Naive thymus-derived CD8-positive, alpha-beta T cell (primary cell): ENCODE measurements at regions not wholly inside any gene's neighbourhood (a gene's known extent, or its start where the extent isn't known, plus 50 kb on each side); places are given as distances from the start of the nearest gene placed in this dataset.
"Not testable (repeated sequence)": the region's sequence is repeated elsewhere in the genome, so short reads cannot be mapped to it uniquely, and the experiment has no call there.

Experiments
- ATAC-seq, 2 donors: fragments of 150-1000 bp; cut with Tn5 transposase in 1 of 2; sonication (Bioruptor Pico), chemical (Tn5 transposase) in 1 of 2; 1 replicate in 1 of 2; 2 replicates in 1 of 2; pipeline ENCODE4 v1.10.0; 2021; ENCODE audit warnings: mild to moderate bottlenecking in 2 of 2, moderate library complexity in 2 of 2
- POLR2A ChIA-PET: fragments of 350-600 bp; sonication (Branson Sonifier 250); formaldehyde crosslinking; loops from one replicate; lab custom pipeline; 2021; ENCODE audit warnings: antibody characterized with exemption; lab: Charles Lee
- DNase-seq, 10 donors: peaks; one replicate each; pipeline versions ENCODE4 v3.0.0 to v3.0.0-alpha.2; 2020 to 2022
- H3K27ac Mint-ChIP-seq, 10 donors: one replicate each; pipeline ENCODE4 v1.8.0; 2020 to 2022; ENCODE audit warnings: mild to moderate bottlenecking in 10 of 10, mixed read lengths in 10 of 10, moderate library complexity in 4 of 10, inconsistent platforms in 1 of 10
- H3K27me3 Mint-ChIP-seq, 5 donors: one replicate each; pipeline ENCODE4 v1.8.0; 2021 to 2022; ENCODE audit warnings: mixed read lengths in 5 of 5
- H3K36me3 Mint-ChIP-seq, 3 donors: one replicate each; pipeline ENCODE4 v1.8.0; 2020 to 2022; ENCODE audit warnings: mixed read lengths in 3 of 3, mild to moderate bottlenecking in 2 of 3, inconsistent platforms in 1 of 3
- H3K4me1 Mint-ChIP-seq, 4 donors: one replicate each; pipeline ENCODE4 v1.8.0; 2021 to 2022; ENCODE audit warnings: mixed read lengths in 4 of 4
- H3K4me3 Mint-ChIP-seq, 10 donors: one replicate each; pipeline ENCODE4 v1.8.0; 2020 to 2022; ENCODE audit warnings: mild to moderate bottlenecking in 10 of 10, mixed read lengths in 10 of 10, moderate library complexity in 6 of 10, inconsistent platforms in 1 of 10
- H3K9me3 Mint-ChIP-seq, 9 donors: one replicate each; pipeline ENCODE4 v1.8.0; 2020 to 2022; ENCODE audit warnings: mixed read lengths in 9 of 9, mild to moderate bottlenecking in 3 of 9, inconsistent platforms in 1 of 9, moderate library complexity in 1 of 9

GRCh38 chr6:84599991-84600390 is 164.4 kb downstream of the TBX18 start:
- POLR2A ChIA-PET: no interaction called here
- Mint-ChIP-seq H3K9me3 (peaks cover 0 to 8% (median 0%) of the 10 kb centered on the region in 9 donors), H3K4me1 (no peaks in the 10 kb centered on the region), H3K27ac (no peak overlapping the region), H3K27me3 (peaks cover 0 to 3% (median 0%) of the 10 kb centered on the region in 5 donors), H3K36me3 (no peaks in the 10 kb centered on the region), H3K4me3 (no peak overlapping the region)
- DNase-seq: no peak
- ATAC-seq: no peak

GRCh38 chr6:84597238-84597875 is 167.0 kb downstream of the TBX18 start:
- H3K36me3 Mint-ChIP-seq: no peaks in the 10 kb centered on the region

GRCh38 chr6:84596488-84596887 is 167.9 kb downstream of the TBX18 start:
- ATAC-seq: no peak
- Mint-ChIP-seq H3K36me3 (no peaks in the 10 kb centered on the region), H3K27ac (no peak overlapping the region), H3K4me1 (no peaks in the 10 kb centered on the region), H3K4me3 (no peak overlapping the region), H3K9me3 (peaks cover 0 to 16% (median 0%) of the 10 kb centered on the region in 9 donors), H3K27me3 (peaks cover 0 to 6% (median 0%) of the 10 kb centered on the region in 5 donors)
- POLR2A ChIA-PET: no interaction called here
- DNase-seq: no peak

More at GRCh38 chr6:84597238-84597875, 167.0 kb downstream of the TBX18 start:
- DNase-seq (no peak), ATAC-seq (no peak)
- Mint-ChIP-seq H3K27me3 (peaks cover 0 to 3% (median 0%) of the 10 kb centered on the region in 5 donors), H3K4me1 (no peaks in the 10 kb centered on the region), H3K4me3 (no peak overlapping the region), H3K9me3 (peaks cover 0 to 9% (median 0%) of the 10 kb centered on the region in 9 donors), H3K27ac (no peak overlapping the region)
- POLR2A ChIA-PET: no interaction called here

GRCh38 chr6:84588697-84589080 is 175.7 kb downstream of the TBX18 start:
- Mint-ChIP-seq H3K4me1 (peaks cover 3 to 15% (median 5%) of the 10 kb centered on the region in 4 donors), H3K27ac (peak overlapping the region in 1 of 10 donors; percentile 3), H3K36me3 (no peaks in the 10 kb centered on the region), H3K27me3 (peaks cover 0 to 8% (median 0%) of the 10 kb centered on the region in 5 donors), H3K9me3 (peaks cover 0 to 9% (median 0%) of the 10 kb centered on the region in 9 donors), H3K4me3 (peak overlapping the region in 8 of 10 donors; percentile 32 to 81 (median 62))
- DNase-seq (no peak), ATAC-seq (no peak)
- POLR2A ChIA-PET: no interaction called here

GRCh38 chr6:84587994-84588696 is 176.3 kb downstream of the TBX18 start:
- H3K9me3 Mint-ChIP-seq, H3K36me3 Mint-ChIP-seq, H3K27me3 Mint-ChIP-seq, DNase-seq, POLR2A ChIA-PET, ATAC-seq: not testable (repeated sequence)
- Mint-ChIP-seq H3K4me3 (peak overlapping the region in 9 of 10 donors; percentile 32 to 81 (median 61)), H3K4me1 (peaks cover 3 to 15% (median 5%) of the 10 kb centered on the region in 4 donors), H3K27ac (peak overlapping the region in 2 of 10 donors; percentile 3 to 51)

GRCh38 chr6:84587202-84587940 is 177.0 kb downstream of the TBX18 start:
- POLR2A ChIA-PET, H3K27me3 Mint-ChIP-seq, H3K4me3 Mint-ChIP-seq, H3K27ac Mint-ChIP-seq, ATAC-seq, H3K36me3 Mint-ChIP-seq, H3K9me3 Mint-ChIP-seq, DNase-seq: not testable (repeated sequence)
- peaks cover 3 to 15% (median 5%) of the 10 kb centered on the region in 4 donors for H3K4me1 Mint-ChIP-seq

GRCh38 chr6:84583784-84584183 is 180.6 kb downstream of the TBX18 start:
- Mint-ChIP-seq H3K4me3 (no peak overlapping the region), H3K27me3 (peaks cover 0 to 5% (median 0%) of the 10 kb centered on the region in 5 donors), H3K4me1 (peaks cover 3 to 9% (median 5%) of the 10 kb centered on the region in 4 donors), H3K36me3 (peaks cover 0 to 5% (median 0%) of the 10 kb centered on the region in 3 donors), H3K27ac (no peak overlapping the region), H3K9me3 (peaks cover 1 to 10% (median 5%) of the 10 kb centered on the region in 9 donors)
- POLR2A ChIA-PET: no interaction called here
- no peak for DNase-seq
- ATAC-seq: no peak

GRCh38 chr6:84582997-84583396 is 181.4 kb downstream of the TBX18 start:
- no peak for ATAC-seq

GRCh38 chr6:84581494-84582259 is 182.7 kb downstream of the TBX18 start:
- H3K4me3 Mint-ChIP-seq: no peak overlapping the region
- H3K9me3 Mint-ChIP-seq: peaks cover 1 to 10% (median 5%) of the 10 kb centered on the region in 9 donors
- H3K27me3 Mint-ChIP-seq: peaks cover 0 to 1% (median 0%) of the 10 kb centered on the region in 5 donors
- peaks cover 0 to 5% (median 0%) of the 10 kb centered on the region in 3 donors for H3K36me3 Mint-ChIP-seq
- H3K27ac Mint-ChIP-seq: no peak overlapping the region
- POLR2A ChIA-PET: no interaction called here
- DNase-seq (no peak), ATAC-seq (no peak)
- no peaks in the 10 kb centered on the region for H3K4me1 Mint-ChIP-seq

More at GRCh38 chr6:84582997-84583396, 181.4 kb downstream of the TBX18 start:
- Mint-ChIP-seq H3K9me3 (peaks cover 1 to 10% (median 5%) of the 10 kb centered on the region in 9 donors), H3K36me3 (peaks cover 0 to 5% (median 0%) of the 10 kb centered on the region in 3 donors), H3K27me3 (peaks cover 0 to 1% (median 0%) of the 10 kb centered on the region in 5 donors), H3K27ac (no peak overlapping the region), H3K4me3 (no peak overlapping the region), H3K4me1 (peaks cover 0 to under 1% (median 0%) of the 10 kb centered on the region in 4 donors)
- POLR2A ChIA-PET: no interaction called here
- no peak for DNase-seq

GRCh38 chr6:84579404-84579803 is 185.0 kb downstream of the TBX18 start:
- Mint-ChIP-seq H3K4me3 (no peak overlapping the region), H3K36me3 (peaks cover 0 to 5% (median 0%) of the 10 kb centered on the region in 3 donors), H3K4me1 (no peaks in the 10 kb centered on the region), H3K27ac (no peak overlapping the region), H3K9me3 (peaks cover 1 to 10% (median 5%) of the 10 kb centered on the region in 9 donors), H3K27me3 (no peaks in the 10 kb centered on the region)
- no peak for DNase-seq
- no peak for ATAC-seq
- POLR2A ChIA-PET: no interaction called here

- Mint-ChIP-seq H3K4me1 (no peaks in the 10 kb centered on the region), H3K36me3 (peaks cover 0 to 5% (median 0%) of the 10 kb centered on the region in 3 donors), H3K27me3 (no peaks in the 10 kb centered on the region), H3K4me3 (no peak overlapping the region), H3K9me3 (peaks cover 1 to 10% (median 5%) of the 10 kb centered on the region in 9 donors), H3K27ac (no peak overlapping the region)
- POLR2A ChIA-PET: no interaction called here
- no peak for ATAC-seq
- DNase-seq: no peak
Observed at GRCh38 chr6:84576029-84576428, 188.4 kb downstream of the TBX18 start.

GRCh38 chr6:84575264-84575663 is 189.1 kb downstream of the TBX18 start:
- no peak overlapping the region for H3K27ac Mint-ChIP-seq
- H3K4me3 Mint-ChIP-seq: no peak overlapping the region
- H3K4me1 Mint-ChIP-seq: no peaks in the 10 kb centered on the region
- peaks cover 1 to 17% (median 6%) of the 10 kb centered on the region in 9 donors for H3K9me3 Mint-ChIP-seq
- H3K27me3 Mint-ChIP-seq: no peaks in the 10 kb centered on the region
- DNase-seq (no peak), ATAC-seq (no peak)
- H3K36me3 Mint-ChIP-seq: peaks cover 0 to 8% (median 0%) of the 10 kb centered on the region in 3 donors
- POLR2A ChIA-PET: no interaction called here
